ENCODE measurements at regions not wholly inside any gene's neighbourhood (a gene's known extent, or its start where the extent isn't known, plus 50 kb on each side); places are given as distances from the start of the nearest gene placed in this dataset.

DNA sequence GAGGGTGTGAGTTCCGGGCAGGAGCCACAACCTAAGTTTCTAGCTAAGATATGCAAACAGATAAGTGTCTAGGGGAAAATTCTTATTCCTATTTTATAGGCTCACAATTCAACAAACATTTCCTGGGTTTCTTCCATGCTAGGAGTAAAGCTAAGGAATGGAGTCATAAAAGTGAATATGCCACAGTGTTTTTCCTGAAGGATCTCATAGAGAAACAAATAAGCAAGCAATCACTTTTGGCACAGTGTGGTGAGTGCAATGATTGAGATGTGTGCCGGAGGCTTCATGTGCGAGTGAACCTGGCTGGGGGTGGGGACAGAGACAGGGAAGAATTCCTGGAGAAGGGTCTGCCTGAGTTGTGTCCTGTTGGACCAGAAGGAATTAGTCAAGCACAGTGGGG, 147.4 kb downstream of the TENT5C start:
- TF ChIP-seq CTCF (IDR thresholded peaks at IDR 0.05; ENCODE audit: low read depth, low read length, poor library complexity, severe bottlenecking) (no peak), EZH2phosphoT487 (IDR thresholded peaks at IDR 0.05; ENCODE audit: borderline replicate concordance, low read length) (no peak)
